ENCODE measurements at regions not wholly inside any gene's neighbourhood (a gene's known extent, or its start where the extent isn't known, plus 50 kb on each side); places are given as distances from the start of the nearest gene placed in this dataset.

DNA sequence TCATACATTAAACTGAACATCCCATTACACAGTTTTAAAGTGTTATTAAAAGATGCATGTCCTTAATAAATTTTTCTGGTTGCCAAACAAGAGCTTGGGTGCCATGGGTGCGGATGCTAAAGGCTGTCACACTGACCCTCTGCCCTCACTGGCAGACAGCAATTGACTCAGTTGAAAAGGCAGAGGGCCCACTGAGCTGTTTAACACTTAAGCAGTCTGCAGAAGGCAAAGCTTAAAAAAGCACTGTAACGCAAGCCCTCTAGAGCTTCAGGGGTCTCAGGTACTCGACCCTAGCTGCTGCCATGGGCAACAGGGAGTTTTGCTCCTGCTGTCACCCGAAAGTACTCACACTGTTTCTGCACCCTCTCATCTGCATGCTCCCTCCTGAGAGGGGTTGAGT lies 726.4 kb upstream of the TYRP1 start:
- TF ChIP-seq POLR2A (IDR thresholded peaks at IDR 0.05) (no peak), POLR2AphosphoS5 (IDR thresholded peaks at IDR 0.05) (no peak), EP300 (IDR thresholded peaks at IDR 0.05) (no peak)
- TF ChIP-seq, protein P1, sequence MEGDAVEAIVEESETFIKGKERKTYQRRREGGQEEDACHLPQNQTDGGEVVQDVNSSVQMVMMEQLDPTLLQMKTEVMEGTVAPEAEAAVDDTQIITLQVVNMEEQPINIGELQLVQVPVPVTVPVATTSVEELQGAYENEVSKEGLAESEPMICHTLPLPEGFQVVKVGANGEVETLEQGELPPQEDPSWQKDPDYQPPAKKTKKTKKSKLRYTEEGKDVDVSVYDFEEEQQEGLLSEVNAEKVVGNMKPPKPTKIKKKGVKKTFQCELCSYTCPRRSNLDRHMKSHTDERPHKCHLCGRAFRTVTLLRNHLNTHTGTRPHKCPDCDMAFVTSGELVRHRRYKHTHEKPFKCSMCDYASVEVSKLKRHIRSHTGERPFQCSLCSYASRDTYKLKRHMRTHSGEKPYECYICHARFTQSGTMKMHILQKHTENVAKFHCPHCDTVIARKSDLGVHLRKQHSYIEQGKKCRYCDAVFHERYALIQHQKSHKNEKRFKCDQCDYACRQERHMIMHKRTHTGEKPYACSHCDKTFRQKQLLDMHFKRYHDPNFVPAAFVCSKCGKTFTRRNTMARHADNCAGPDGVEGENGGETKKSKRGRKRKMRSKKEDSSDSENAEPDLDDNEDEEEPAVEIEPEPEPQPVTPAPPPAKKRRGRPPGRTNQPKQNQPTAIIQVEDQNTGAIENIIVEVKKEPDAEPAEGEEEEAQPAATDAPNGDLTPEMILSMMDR (IDR thresholded peaks at IDR 0.05), result no peak
- Histone ChIP-seq H3K9me3 (no peaks in the 10 kb centered on the region), H3K27me3 (no peaks in the 10 kb centered on the region), H3K4me1 (no peaks in the 10 kb centered on the region), H3K36me3 (no peaks in the 10 kb centered on the region), H3K27ac (no peak overlapping the region), H3K4me3 (no peak overlapping the region)
- WGBS, 2 donors (ENCODE audit: low coverage in 1 of 2), result 64 to 67% methylated on average over 1 to 2 of the region's 4 CpGs
- ATAC-seq, result no peak

DNA sequence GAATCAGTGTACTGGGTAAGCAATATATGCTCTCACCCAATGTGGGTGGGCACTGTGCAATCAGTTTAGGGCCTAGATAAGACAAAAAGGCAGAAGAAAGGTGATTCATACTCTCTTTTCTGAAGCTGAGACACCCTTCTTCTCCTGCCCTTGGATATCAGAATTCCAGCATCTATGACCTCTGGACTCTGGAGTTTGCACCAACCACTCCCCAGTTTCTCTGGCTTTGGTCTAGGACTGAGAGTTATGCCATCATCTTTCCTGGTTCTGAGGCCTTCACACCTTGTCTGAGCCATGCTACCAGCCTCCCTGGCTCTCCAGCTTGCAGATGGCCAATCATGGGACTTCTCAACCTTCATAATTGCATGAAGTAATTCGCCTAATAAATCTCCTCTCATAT lies 724.6 kb upstream of the TYRP1 start:
- H3K36me3 ChIP-seq, result no peaks in the 10 kb centered on the region
- H3K4me1 ChIP-seq, result no peaks in the 10 kb centered on the region
- no peak overlapping the region for H3K4me3 ChIP-seq
- 79 to 83% methylated on average over 1 of the region's 1 CpG for WGBS, 2 donors (ENCODE audit: low coverage in 1 of 2)
- TF ChIP-seq POLR2AphosphoS5 (IDR thresholded peaks at IDR 0.05) (no peak), EP300 (IDR thresholded peaks at IDR 0.05) (no peak), POLR2A (IDR thresholded peaks at IDR 0.05) (no peak)
- TF ChIP-seq, protein P1 (IDR thresholded peaks at IDR 0.05), result no peak
- no peak overlapping the region for H3K27ac ChIP-seq
- no peaks in the 10 kb centered on the region for H3K27me3 ChIP-seq
- no peak for ATAC-seq
- no peaks in the 10 kb centered on the region for H3K9me3 ChIP-seq

DNA sequence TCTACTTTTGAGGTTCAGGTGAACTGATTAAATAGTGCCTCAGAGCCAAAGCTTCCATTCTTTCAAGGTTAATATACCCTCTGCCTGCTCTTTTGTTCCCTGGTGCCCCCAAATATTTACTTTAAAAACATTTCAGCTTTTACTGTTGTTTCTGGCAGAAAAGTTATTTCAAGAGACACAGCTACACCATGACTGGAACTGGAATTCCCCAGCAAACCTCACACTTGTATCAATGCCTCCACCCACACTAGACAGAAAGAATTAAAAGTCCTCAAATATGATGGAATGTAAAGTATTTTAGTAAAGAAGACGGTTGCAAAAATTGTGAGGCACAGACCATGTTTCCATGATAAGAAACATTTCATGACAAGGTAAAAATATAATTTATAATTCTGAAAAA lies 720.2 kb upstream of the TYRP1 start:
- no peaks in the 10 kb centered on the region for H3K4me1 ChIP-seq
- H3K27ac ChIP-seq, result no peak overlapping the region
- H3K27me3 ChIP-seq, result no peaks in the 10 kb centered on the region
- ATAC-seq, result no peak
- no peak overlapping the region for H3K4me3 ChIP-seq
- no peaks in the 10 kb centered on the region for H3K36me3 ChIP-seq
- TF ChIP-seq POLR2A (IDR thresholded peaks at IDR 0.05) (no peak), POLR2AphosphoS5 (IDR thresholded peaks at IDR 0.05) (no peak), EP300 (IDR thresholded peaks at IDR 0.05) (no peak)
- TF ChIP-seq, protein P1 (IDR thresholded peaks at IDR 0.05), result no peak
- no peaks in the 10 kb centered on the region for H3K9me3 ChIP-seq
- 33 to 44% methylated on average over 1 of the region's 1 CpG for WGBS, 2 donors (ENCODE audit: low coverage in 1 of 2)

DNA sequence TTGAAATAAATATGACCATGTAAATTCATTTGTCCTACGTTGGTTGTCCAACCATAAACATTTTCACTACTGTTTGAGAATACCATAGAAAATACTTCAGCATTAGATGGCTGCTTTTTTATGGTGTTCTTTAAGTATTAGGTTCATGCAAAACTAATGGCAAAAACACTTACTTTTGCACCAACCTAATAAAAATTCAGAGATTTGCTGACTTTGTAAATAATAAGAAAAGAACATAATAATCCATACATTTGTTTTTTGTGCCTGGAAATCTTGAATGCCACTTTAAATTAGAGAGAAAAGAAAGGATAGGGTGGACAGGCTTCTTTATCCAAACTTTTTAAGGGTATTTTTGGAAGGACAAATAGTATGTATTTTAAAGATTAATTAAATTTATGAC lies 719.7 kb upstream of the TYRP1 start:
- H3K4me3 ChIP-seq, result no peak overlapping the region
- no peak overlapping the region for H3K27ac ChIP-seq
- no peak for ATAC-seq
- H3K27me3 ChIP-seq, result no peaks in the 10 kb centered on the region
- H3K4me1 ChIP-seq, result no peaks in the 10 kb centered on the region
- TF ChIP-seq, protein P1 (IDR thresholded peaks at IDR 0.05), result no peak
- TF ChIP-seq EP300 (IDR thresholded peaks at IDR 0.05), result no peak
- no peak for TF ChIP-seq POLR2A (IDR thresholded peaks at IDR 0.05)
- no peak for TF ChIP-seq POLR2AphosphoS5 (IDR thresholded peaks at IDR 0.05)
- WGBS, 2 donors (ENCODE audit: low coverage in 1 of 2), result 78% methylated on average over 1 of the region's 1 CpG
- no peaks in the 10 kb centered on the region for H3K9me3 ChIP-seq
- no peaks in the 10 kb centered on the region for H3K36me3 ChIP-seq

DNA sequence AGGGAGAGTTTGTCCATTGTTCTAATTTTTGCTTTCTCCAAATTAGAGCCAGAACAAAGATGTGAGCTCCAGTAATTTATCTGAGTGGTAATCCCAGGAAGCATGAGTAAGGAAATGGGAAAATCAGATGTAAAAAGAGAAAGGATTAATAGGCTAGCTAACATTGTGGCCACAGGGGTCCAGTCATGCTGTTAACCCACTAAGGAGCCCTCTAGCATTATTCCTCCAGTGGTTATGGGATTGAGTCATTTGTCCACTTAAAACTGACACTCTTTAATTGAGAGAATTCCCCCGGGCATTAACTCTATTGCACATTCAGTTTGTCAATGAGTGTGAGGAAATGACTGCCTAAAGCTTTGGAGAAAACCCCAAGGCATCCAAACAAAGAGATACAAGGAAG lies 700.3 kb upstream of the TYRP1 start:
- TF ChIP-seq EP300 (IDR thresholded peaks at IDR 0.05), result no peak
- TF ChIP-seq POLR2A (IDR thresholded peaks at IDR 0.05), result no peak
- TF ChIP-seq POLR2AphosphoS5 (IDR thresholded peaks at IDR 0.05), result no peak
- TF ChIP-seq, protein P1 (IDR thresholded peaks at IDR 0.05), result no peak
- Histone ChIP-seq H3K4me3 (no peak overlapping the region), H3K9me3 (no peaks in the 10 kb centered on the region), H3K27me3 (no peaks in the 10 kb centered on the region), H3K36me3 (no peaks in the 10 kb centered on the region), H3K4me1 (no peaks in the 10 kb centered on the region), H3K27ac (no peak overlapping the region)
- no peak for ATAC-seq
- 75 to 87% methylated on average over 1 of the region's 1 CpG for WGBS, 2 donors (ENCODE audit: low coverage in 1 of 2)

All from gastroesophageal sphincter (tissue), 4 donors.